ENCODE measurements at regions not wholly inside any gene's neighbourhood (a gene's known extent, or its start where the extent isn't known, plus 50 kb on each side); places are given as distances from the start of the nearest gene placed in this dataset.

DNA sequence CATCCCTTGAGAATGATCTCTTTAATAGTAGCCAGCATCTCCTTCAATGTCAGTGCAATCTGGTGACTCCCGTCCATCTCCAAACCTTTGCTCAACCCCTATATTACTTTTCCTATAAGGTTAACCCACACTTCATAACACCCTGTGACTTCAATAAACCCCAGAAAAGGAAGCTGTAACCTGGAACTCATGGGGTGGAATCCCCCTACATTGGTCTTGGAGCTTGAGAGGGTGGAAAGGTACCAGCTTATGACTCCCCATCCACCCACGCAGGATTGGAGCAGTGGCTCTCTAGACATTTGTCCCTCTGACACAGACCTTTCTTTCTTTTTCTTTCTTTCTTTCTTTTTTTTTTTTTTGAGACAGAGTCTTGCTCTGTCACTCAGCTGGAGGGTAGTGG lies 54.7 kb upstream of the ZFR start:
- TF ChIP-seq, protein P1, sequence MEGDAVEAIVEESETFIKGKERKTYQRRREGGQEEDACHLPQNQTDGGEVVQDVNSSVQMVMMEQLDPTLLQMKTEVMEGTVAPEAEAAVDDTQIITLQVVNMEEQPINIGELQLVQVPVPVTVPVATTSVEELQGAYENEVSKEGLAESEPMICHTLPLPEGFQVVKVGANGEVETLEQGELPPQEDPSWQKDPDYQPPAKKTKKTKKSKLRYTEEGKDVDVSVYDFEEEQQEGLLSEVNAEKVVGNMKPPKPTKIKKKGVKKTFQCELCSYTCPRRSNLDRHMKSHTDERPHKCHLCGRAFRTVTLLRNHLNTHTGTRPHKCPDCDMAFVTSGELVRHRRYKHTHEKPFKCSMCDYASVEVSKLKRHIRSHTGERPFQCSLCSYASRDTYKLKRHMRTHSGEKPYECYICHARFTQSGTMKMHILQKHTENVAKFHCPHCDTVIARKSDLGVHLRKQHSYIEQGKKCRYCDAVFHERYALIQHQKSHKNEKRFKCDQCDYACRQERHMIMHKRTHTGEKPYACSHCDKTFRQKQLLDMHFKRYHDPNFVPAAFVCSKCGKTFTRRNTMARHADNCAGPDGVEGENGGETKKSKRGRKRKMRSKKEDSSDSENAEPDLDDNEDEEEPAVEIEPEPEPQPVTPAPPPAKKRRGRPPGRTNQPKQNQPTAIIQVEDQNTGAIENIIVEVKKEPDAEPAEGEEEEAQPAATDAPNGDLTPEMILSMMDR (IDR thresholded peaks at IDR 0.05): no peak
- no peak for TF ChIP-seq POLR2A (IDR thresholded peaks at IDR 0.05)

Measured in body of pancreas (tissue), 4 donors.